GM12878 (cell line): ENCODE measurements at regions not wholly inside any gene's neighbourhood (a gene's known extent, or its start where the extent isn't known, plus 50 kb on each side); places are given as distances from the start of the nearest gene placed in this dataset.

Source experiments
- ATAC-seq: fragments of 200-7000 bp; cut with Tn5 transposase; 3 replicates; pipeline ENCODE4 v1.9.1; 2020; ENCODE audit warnings: mild to moderate bottlenecking, moderate library complexity
- BruUV-seq: library from RNA; stranded (reverse); fragments of 400-500 nt; replicated peaks from 2 replicates; lab custom pipeline; 2021; lab: Mats Ljungman, UMichigan
- CTCF ChIA-PET: fragments of 300-600 bp; sonication (Branson Sonifier 250); formaldehyde crosslinking; extraction: SDS; loops from one replicate; lab custom pipeline; 2021; ENCODE audit warnings: inconsistent platforms; lab: Yijun Ruan, JAX
- POLR2A ChIA-PET: fragments of 350-600 bp; formaldehyde crosslinking; extraction: SDS; loops from one replicate; lab custom pipeline; 2021; ENCODE audit warnings: inconsistent platforms; lab: Charles Lee
- RAD21 ChIA-PET: fragments of 300-600 bp; sonication (Branson Sonifier 250); formaldehyde crosslinking; loops from one replicate; lab custom pipeline; 2023; ENCODE audit warnings: antibody characterized with exemption; ENCODE audit not compliant: unreplicated experiment; lab: Charles Lee
- SMC1A ChIA-PET: fragments of 300-600 bp; sonication (Branson Sonifier 250); formaldehyde crosslinking; loops from one replicate; lab custom pipeline; 2023; ENCODE audit not compliant: unreplicated experiment, uncharacterized antibody; lab: Charles Lee
- DNase-seq: peaks from one replicate; pipeline ENCODE4 v3.0.0-alpha.2; 2011; ENCODE audit warnings: low read depth, low spot score
- FAIRE-seq: peaks from 3 replicates; lab custom pipeline; 2011; peaks lifted over from hg19 to GRCh38; lab: Jason Lieb, UNC
- H2AFZ ChIP-seq: 2 replicates; pipeline ENCODE4 v1.6.0; 2011; ENCODE audit warnings: low read depth, low read length, control low read depth; ENCODE audit not compliant: control insufficient read depth
- H3K27ac ChIP-seq: 2 replicates; pipeline ENCODE4 v1.5.1; 2011; ENCODE audit warnings: control low read depth; ENCODE audit not compliant: control insufficient read depth, insufficient read depth
- H3K27me3 ChIP-seq, 2 experiments: replicated peaks in 1 of 2; 2 replicates each; pipeline versions ENCODE4 v1.6.0 to v1.6.1; 2011; ENCODE audit warnings: low read length in 1 of 2; ENCODE audit not compliant: control insufficient read depth in 2 of 2, insufficient read depth in 2 of 2
- H3K36me3 ChIP-seq, 2 experiments: 2 replicates each; pipeline ENCODE4 v1.5.1; 2011; ENCODE audit warnings: low read length in 1 of 2; ENCODE audit not compliant: control insufficient read depth in 2 of 2, insufficient read depth in 2 of 2
- H3K4me1 ChIP-seq: 2 replicates; pipeline ENCODE4 v1.6.1; 2011; ENCODE audit warnings: mild to moderate bottlenecking, low read length, moderate library complexity, mixed read lengths; ENCODE audit not compliant: control insufficient read depth, insufficient read depth
- H3K4me2 ChIP-seq: 2 replicates; pipeline ENCODE4 v1.6.0; 2011; ENCODE audit warnings: control low read depth; ENCODE audit not compliant: control insufficient read depth, insufficient read depth
- H3K4me3 ChIP-seq: fragments of 200-600 bp; sonication (generic); 2 replicates; pipeline ENCODE4 v1.5.1; 2016
- H3K79me2 ChIP-seq: 2 replicates; pipeline ENCODE4 v1.6.0; 2011; ENCODE audit warnings: low read length; ENCODE audit not compliant: control insufficient read depth, insufficient read depth
- H3K9ac ChIP-seq: 2 replicates; pipeline ENCODE4 v1.8.0; 2011; ENCODE audit warnings: low read length, control low read depth, mixed read lengths; ENCODE audit not compliant: control insufficient read depth, insufficient read depth
- H3K9me3 ChIP-seq: replicated peaks from 3 replicates; pipeline ENCODE4 v1.5.1; 2011; ENCODE audit warnings: mild to moderate bottlenecking, low read length; ENCODE audit not compliant: control insufficient read depth, insufficient read depth
- H4K20me1 ChIP-seq: 2 replicates; pipeline ENCODE4 v1.6.0; 2011; ENCODE audit not compliant: control insufficient read depth, insufficient read depth
- BRCA1 ChIP-seq: IDR thresholded peaks from 2 replicates; pipeline ENCODE4 v1.6.1; 2011; ENCODE audit warnings: low read depth, low read length, improper control_type of control experiment
- E4F1 ChIP-seq: fragments of 450-650 bp; IDR thresholded peaks from 2 replicates; pipeline ENCODE4 v1.6.1; 2018; ENCODE audit warnings: borderline replicate concordance, mild to moderate bottlenecking; ENCODE audit not compliant: partially characterized antibody
- GATAD2B ChIP-seq: fragments of 450-650 bp; conservative IDR thresholded peaks from 2 replicates; pipeline ENCODE4 v1.6.1; 2017; ENCODE audit warnings: low read depth, mild to moderate bottlenecking, moderate library complexity
- HCFC1 ChIP-seq: fragments of 150-350 bp; IDR thresholded peaks from 2 replicates; pipeline ENCODE4 v1.6.1; 2014; ENCODE audit warnings: low read length
- HSF1 ChIP-seq: fragments of 150-350 bp; IDR thresholded peaks from 2 replicates; pipeline ENCODE4 v1.6.1; 2014; ENCODE audit warnings: mild to moderate bottlenecking, low read depth, low read length
- MAX ChIP-seq: IDR thresholded peaks from 2 replicates; pipeline ENCODE4 v1.6.1; 2012; ENCODE audit warnings: low read depth, low read length, improper control_type of control experiment
- NFYB ChIP-seq: IDR thresholded peaks from 2 replicates; pipeline ENCODE4 v1.6.1; 2011; ENCODE audit warnings: low read depth, mild to moderate bottlenecking, low read length, improper control_type of control experiment, moderate library complexity; ENCODE audit not compliant: insufficient read depth
- POLR2AphosphoS5 ChIP-seq: IDR thresholded peaks from 2 replicates; pipeline ENCODE4 v1.6.1; 2011; ENCODE audit warnings: mild to moderate bottlenecking, low read length, inconsistent platforms
- STAT3 ChIP-seq: IDR thresholded peaks from 2 replicates; pipeline ENCODE4 v1.6.1; 2011; ENCODE audit warnings: low read depth, low read length, improper control_type of control experiment
- ZBTB11 ChIP-seq: fragments of 450-650 bp; formaldehyde crosslinking; IDR thresholded peaks from 2 replicates; pipeline ENCODE4 v1.5.0; 2022; ENCODE audit warnings: mild to moderate bottlenecking, missing genetic modification characterization
- WGBS: methylation state at CpG from one replicate; pipeline ENCODE4 v1.1.6; 2016; ENCODE audit warnings: low lambda C conversion rate; ENCODE audit not compliant: insufficient replicate concordance, insufficient coverage; ENCODE audit errors: missing lambda C conversion rate; 5-methylcytosine and 5-hydroxymethylcytosine counted together
- in situ Hi-C: fragments of 300-500 bp; cut with MboI; formaldehyde crosslinking; loops from 9 replicates; pipeline ENCODE4 v1.14.3; 2018; ENCODE audit warnings: mixed read lengths
- intact Hi-C: fragments of 100-400 bp; cut with micrococcal nuclease; formaldehyde crosslinking; loops from one replicate; pipeline ENCODE4 v1.14.2; 2022; ENCODE audit not compliant: unreplicated experiment

GRCh38 chr7:83749495-83749894 is 100.6 kb upstream of the SEMA3E start:
- no TSS peak for BruUV-seq
- ChIA-PET POLR2A (no interaction called here), SMC1A (no interaction called here), RAD21 (no interaction called here), CTCF (no interaction called here)
- Histone ChIP-seq H3K79me2 (no peaks in the 10 kb centered on the region), H2AFZ (no peak overlapping the region), H3K4me2 (no peak overlapping the region), H3K9me3 (no peaks in the 10 kb centered on the region; the same call in 2 of the 3 replicates), H4K20me1 (no peaks in the 10 kb centered on the region), H3K27me3 (no peaks in the 10 kb centered on the region), H3K36me3 (no peaks in the 10 kb centered on the region), H3K4me3 (no peak overlapping the region), H3K9ac (no peak overlapping the region), H3K27ac (no peak overlapping the region), H3K4me1 (no peaks in the 10 kb centered on the region)
- in situ Hi-C loops, result no loop called here
- no peak for FAIRE-seq
- TF ChIP-seq MAX, result no peak
- TF ChIP-seq BRCA1, result no peak
- no peak for TF ChIP-seq STAT3
- DNase-seq, result no peak
- 70% methylated on average over 31 of the region's 31 CpGs for WGBS
- intact Hi-C loops, result no loop called here
- ATAC-seq, result no peak

GRCh38 chr7:83739527-83739926 is 90.6 kb upstream of the SEMA3E start:
- no peak for DNase-seq
- RAD21 ChIA-PET, result no interaction called here
- TF ChIP-seq E4F1, result no peak
- TF ChIP-seq HSF1, result no peak
- no peak for TF ChIP-seq ZBTB11 (CRISPR knock-in tag)
- no peak for TF ChIP-seq HCFC1
- TF ChIP-seq NFYB, result no peak
- no peak for TF ChIP-seq POLR2AphosphoS5
- no peak for TF ChIP-seq GATAD2B

More at GRCh38 chr7:83739527-83739926, 90.6 kb upstream of the SEMA3E start:
- Histone ChIP-seq H3K9ac (no peak overlapping the region), H3K79me2 (no peaks in the 10 kb centered on the region), H4K20me1 (no peaks in the 10 kb centered on the region), H3K27me3 (no peaks in the 10 kb centered on the region), H3K9me3 (no peaks in the 10 kb centered on the region), H3K36me3 (no peaks in the 10 kb centered on the region), H3K27ac (no peak overlapping the region), H3K4me3 (no peak overlapping the region), H2AFZ (no peak overlapping the region), H3K4me1 (no peaks in the 10 kb centered on the region), H3K4me2 (no peak overlapping the region)
- no peak; the same call in 2 of the 3 replicates for ATAC-seq
- WGBS, result 43% methylated on average over 2 of the region's 2 CpGs
- ChIA-PET POLR2A (no interaction called here), SMC1A (no interaction called here), CTCF (no interaction called here)
- intact Hi-C loops, result no loop called here
- FAIRE-seq, result no peak
- BruUV-seq, result no TSS peak
- in situ Hi-C loops, result no loop called here
